HG03108 (cell line): ENCODE measurements at regions not wholly inside any gene's neighbourhood (a gene's known extent, or its start where the extent isn't known, plus 50 kb on each side); places are given as distances from the start of the nearest gene placed in this dataset.

Source experiments
- ATAC-seq: cut with Tn5 transposase; IDR thresholded peaks from one replicate; pipeline ENCODE4 v1.9.1; 2021; ENCODE audit warnings: moderate library complexity; ENCODE audit not compliant: unreplicated experiment

DNA sequence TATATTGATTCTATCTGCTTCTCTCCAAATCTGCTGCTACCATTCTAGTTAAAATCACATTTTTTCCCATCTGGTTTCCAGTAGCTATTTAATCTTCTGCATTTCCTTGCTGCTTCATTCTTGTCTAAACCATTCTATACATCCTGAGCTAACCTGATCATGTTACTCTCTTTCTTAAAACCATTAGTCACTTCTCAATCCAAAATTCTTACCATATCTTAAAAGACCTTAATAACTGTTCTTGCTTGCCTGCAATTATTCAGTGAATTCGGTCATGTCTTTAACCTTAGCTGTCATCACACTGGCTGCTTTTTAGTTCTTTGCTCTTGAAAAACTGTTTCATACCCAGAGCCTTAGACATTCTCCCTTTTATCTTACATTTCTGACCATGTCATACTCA is 56.4 kb upstream of the PZP start:
- ATAC-seq = no peak

DNA sequence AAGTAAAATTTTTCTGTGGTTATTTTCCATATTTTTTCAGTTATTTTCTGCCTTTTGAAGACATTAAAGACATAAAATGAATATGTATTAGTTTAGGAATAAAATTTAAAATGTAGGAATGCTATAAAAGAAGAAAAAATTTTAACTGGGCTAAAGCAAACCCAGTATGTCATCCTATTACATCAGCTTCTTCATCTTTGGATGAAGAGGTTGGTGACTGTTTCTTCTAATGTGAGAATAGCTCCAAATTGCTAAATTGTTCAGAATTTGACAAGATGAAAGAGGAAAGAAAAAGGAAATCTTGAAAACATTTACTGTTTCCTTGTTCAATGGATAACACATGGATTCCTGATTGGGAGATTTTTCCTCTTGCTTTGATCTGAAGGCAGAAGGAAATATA is 52.7 kb upstream of the PZP start:
- ATAC-seq = no peak

DNA sequence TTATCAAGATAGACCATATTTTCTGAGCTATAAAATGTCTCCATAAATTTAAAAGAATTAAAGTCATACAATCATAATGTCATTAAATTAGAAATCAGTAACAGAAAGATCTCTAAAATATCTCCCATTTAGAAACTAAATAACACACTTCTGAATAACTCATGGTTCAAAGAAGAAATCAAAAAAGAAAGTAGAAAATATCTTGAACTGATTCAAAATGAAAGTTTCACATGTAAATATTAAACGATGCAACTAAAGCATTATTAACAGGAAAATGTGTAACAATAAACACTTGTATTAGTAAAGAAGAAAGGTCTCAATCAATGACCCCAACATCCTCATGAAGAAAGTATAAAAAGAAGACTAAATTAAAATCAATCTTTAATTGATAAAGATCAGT is 50.5 kb upstream of the PZP start:
- ATAC-seq = no peak
